PC-3 (cell line): ENCODE measurements at regions not wholly inside any gene's neighbourhood (a gene's known extent, or its start where the extent isn't known, plus 50 kb on each side); places are given as distances from the start of the nearest gene placed in this dataset.

Source experiments
- ATAC-seq: fragments of 200-7000 bp; cut with Tn5 transposase; 2 replicates; pipeline ENCODE4 v1.9.1; 2020; ENCODE audit warnings: mild to moderate bottlenecking, moderate library complexity
- BruUV-seq: library from RNA; stranded (reverse); fragments of 400-500 nt; replicated peaks from 2 replicates; lab custom pipeline; 2021; lab: Mats Ljungman, UMichigan
- CTCF ChIA-PET: fragments of 300-600 bp; sonication (Branson Sonifier 250); formaldehyde crosslinking; loops from one replicate; lab custom pipeline; 2022; ENCODE audit warnings: antibody characterized with exemption; lab: Charles Lee
- POLR2A ChIA-PET: fragments of 300-600 bp; sonication (Branson Sonifier 250); formaldehyde crosslinking; loops from one replicate; lab custom pipeline; 2022; ENCODE audit warnings: antibody characterized with exemption; ENCODE audit not compliant: unreplicated experiment; lab: Charles Lee
- DNase-seq: peaks from one replicate; pipeline ENCODE4 v3.0.0-alpha.2; 2015
- H2AFZ ChIP-seq: fragments of 300-600 bp; sonication (generic); 2 replicates; pipeline ENCODE4 v1.6.0; 2016; ENCODE audit warnings: antibody characterized with exemption, low read length
- H3F3A ChIP-seq: fragments of 300-600 bp; sonication (generic); one replicate; pipeline ENCODE4 v1.6.0; 2017; ENCODE audit warnings: antibody characterized with exemption, low read length, control low read depth, mild to moderate bottlenecking; ENCODE audit not compliant: unreplicated experiment
- H3K27ac ChIP-seq: fragments of 300-600 bp; sonication (generic); 2 replicates; pipeline ENCODE4 v1.5.1; 2016; ENCODE audit warnings: mild to moderate bottlenecking, low read length
- H3K27me3 ChIP-seq: fragments of 300-600 bp; sonication (generic); 2 replicates; pipeline ENCODE4 v1.6.1; 2016; ENCODE audit warnings: low read length, mixed read lengths
- H3K36me3 ChIP-seq: fragments of 300-600 bp; sonication (generic); 2 replicates; pipeline ENCODE4 v1.6.1; 2016; ENCODE audit warnings: low read depth, mixed run types, low read length, mixed read lengths
- H3K4me1 ChIP-seq: fragments of 300-600 bp; sonication (generic); 2 replicates; pipeline ENCODE4 v1.5.1; 2016; ENCODE audit warnings: low read length; ENCODE audit not compliant: insufficient read depth
- H3K4me2 ChIP-seq: fragments of 300-600 bp; sonication (generic); 2 replicates; pipeline ENCODE4 v1.6.0; 2016; ENCODE audit warnings: low read length
- H3K4me3 ChIP-seq: fragments of 300-600 bp; sonication (generic); 2 replicates; pipeline ENCODE4 v1.5.1; 2016; ENCODE audit warnings: mild to moderate bottlenecking, low read length, mixed read lengths
- H3K79me2 ChIP-seq: fragments of 300-600 bp; sonication (generic); 2 replicates; pipeline ENCODE4 v1.6.1; 2017; ENCODE audit warnings: low read length, mixed read lengths
- H3K9ac ChIP-seq: fragments of 300-600 bp; sonication (generic); 2 replicates; pipeline ENCODE4 v1.6.0; 2016; ENCODE audit warnings: mild to moderate bottlenecking, low read length
- H3K9me2 ChIP-seq: fragments of 300-600 bp; sonication (generic); replicated peaks from 2 replicates; pipeline ENCODE4 v1.6.1; 2016; ENCODE audit warnings: mixed run types, low read length, mixed read lengths
- H3K9me3 ChIP-seq: fragments of 300-600 bp; sonication (generic); 2 replicates; pipeline ENCODE4 v1.6.1; 2016; ENCODE audit warnings: low read length, mixed read lengths
- H4K20me1 ChIP-seq: fragments of 300-600 bp; sonication (generic); 2 replicates; pipeline ENCODE4 v1.6.1; 2016; ENCODE audit warnings: low read length, mixed read lengths
- EZH2 ChIP-seq: fragments of 300-600 bp; sonication (generic); IDR thresholded peaks from one replicate; pipeline ENCODE4 v1.6.1; 2017; ENCODE audit warnings: antibody characterized with exemption, mild to moderate bottlenecking, low read length; ENCODE audit not compliant: unreplicated experiment
- EZH2phosphoT487 ChIP-seq: fragments of 300-600 bp; sonication (generic); IDR thresholded peaks from 2 replicates; pipeline ENCODE4 v1.6.1; 2018; ENCODE audit warnings: mild to moderate bottlenecking, antibody characterized with exemption, low read length, borderline replicate concordance
- intact Hi-C: fragments of 100-400 bp; cut with micrococcal nuclease; formaldehyde crosslinking; loops from 2 replicates; pipeline ENCODE4 v1.9.0; 2023
- TF ChIP-seq, protein P1 (sequence below): fragments of 300-600 bp; sonication (generic); conservative IDR thresholded peaks from 2 replicates; pipeline ENCODE4 v1.5.1; 2017; ENCODE audit warnings: antibody characterized with exemption, low read depth, mild to moderate bottlenecking, low read length

DNA sequence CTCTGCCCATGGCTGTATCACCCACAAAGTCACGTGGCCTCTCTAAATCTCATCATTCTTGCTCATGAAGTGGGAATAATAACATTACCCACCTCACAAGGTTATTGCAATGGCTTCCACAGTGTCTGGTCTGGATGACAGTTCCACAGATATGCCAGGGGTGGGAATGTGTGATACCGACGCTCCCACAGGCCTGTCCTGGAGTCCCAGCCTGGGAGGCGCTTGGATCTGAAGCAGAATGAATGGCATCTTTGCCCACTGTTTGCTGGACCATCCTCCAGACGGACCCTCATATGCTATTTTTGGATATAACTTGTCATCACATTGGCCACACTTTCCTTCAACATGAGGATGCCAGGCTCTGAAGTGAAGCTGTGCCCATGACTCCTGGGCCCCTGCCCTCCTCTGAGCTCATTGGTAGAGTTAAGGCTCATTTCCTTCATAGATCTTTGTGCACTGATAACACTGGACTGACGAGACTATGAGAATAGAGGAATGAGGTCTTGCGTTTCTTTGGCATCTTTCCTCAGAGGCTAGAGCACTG lies 279.8 kb upstream of the ZNF32 start:
- Histone ChIP-seq H3K4me3 (no peak overlapping the region), H3F3A (no peaks in the 10 kb centered on the region), H3K4me2 (no peak overlapping the region), H3K36me3 (no peaks in the 10 kb centered on the region), H3K9me2 (no peaks in the 10 kb centered on the region), H2AFZ (no peak overlapping the region), H3K79me2 (no peaks in the 10 kb centered on the region), H3K9ac (no peak overlapping the region), H4K20me1 (no peaks in the 10 kb centered on the region), H3K27ac (no peak overlapping the region), H3K4me1 (peaks cover 14% of the 10 kb centered on the region), H3K27me3 (no peaks in the 10 kb centered on the region), H3K9me3 (no peaks in the 10 kb centered on the region)
- intact Hi-C loops = no loop called here
- BruUV-seq = no TSS peak
- ChIA-PET POLR2A (no interaction called here), CTCF (no interaction called here)
- DNase-seq (no peak), ATAC-seq (no peak)
- TF ChIP-seq, protein P1, sequence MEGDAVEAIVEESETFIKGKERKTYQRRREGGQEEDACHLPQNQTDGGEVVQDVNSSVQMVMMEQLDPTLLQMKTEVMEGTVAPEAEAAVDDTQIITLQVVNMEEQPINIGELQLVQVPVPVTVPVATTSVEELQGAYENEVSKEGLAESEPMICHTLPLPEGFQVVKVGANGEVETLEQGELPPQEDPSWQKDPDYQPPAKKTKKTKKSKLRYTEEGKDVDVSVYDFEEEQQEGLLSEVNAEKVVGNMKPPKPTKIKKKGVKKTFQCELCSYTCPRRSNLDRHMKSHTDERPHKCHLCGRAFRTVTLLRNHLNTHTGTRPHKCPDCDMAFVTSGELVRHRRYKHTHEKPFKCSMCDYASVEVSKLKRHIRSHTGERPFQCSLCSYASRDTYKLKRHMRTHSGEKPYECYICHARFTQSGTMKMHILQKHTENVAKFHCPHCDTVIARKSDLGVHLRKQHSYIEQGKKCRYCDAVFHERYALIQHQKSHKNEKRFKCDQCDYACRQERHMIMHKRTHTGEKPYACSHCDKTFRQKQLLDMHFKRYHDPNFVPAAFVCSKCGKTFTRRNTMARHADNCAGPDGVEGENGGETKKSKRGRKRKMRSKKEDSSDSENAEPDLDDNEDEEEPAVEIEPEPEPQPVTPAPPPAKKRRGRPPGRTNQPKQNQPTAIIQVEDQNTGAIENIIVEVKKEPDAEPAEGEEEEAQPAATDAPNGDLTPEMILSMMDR = no peak

DNA sequence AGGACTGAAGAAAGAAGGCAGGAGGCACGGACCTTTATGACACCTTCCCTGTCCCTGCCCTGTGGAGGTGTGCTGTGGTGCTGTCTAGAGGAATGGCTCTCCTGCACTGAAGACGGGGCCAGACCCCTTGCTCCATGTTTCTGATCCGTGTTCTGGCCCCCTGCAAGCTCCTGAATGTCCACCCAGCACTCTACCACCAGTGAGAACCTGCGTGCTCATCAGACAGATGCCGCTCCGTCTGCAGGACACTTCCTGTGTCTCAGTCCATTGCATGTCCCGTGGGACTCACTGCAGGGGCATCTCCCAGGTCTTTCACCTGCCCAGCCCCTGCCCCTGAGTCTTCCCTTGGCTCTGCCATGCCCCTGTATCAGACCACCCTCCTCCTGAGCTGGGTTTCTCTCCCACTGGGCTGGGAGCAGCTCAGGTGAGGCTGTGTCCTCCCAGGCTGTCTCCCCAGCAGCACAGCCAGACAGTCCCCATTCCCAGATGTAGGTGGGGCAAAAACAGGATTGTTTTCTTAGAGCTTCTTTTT lies 278.3 kb upstream of the ZNF32 start:
- Histone ChIP-seq H3K4me1 (peaks cover 14% of the 10 kb centered on the region), H3F3A (no peaks in the 10 kb centered on the region), H3K9me2 (no peaks in the 10 kb centered on the region), H2AFZ (no peak overlapping the region), H3K79me2 (no peaks in the 10 kb centered on the region), H3K4me3 (no peak overlapping the region), H3K27me3 (no peaks in the 10 kb centered on the region), H4K20me1 (no peaks in the 10 kb centered on the region), H3K36me3 (no peaks in the 10 kb centered on the region), H3K27ac (no peak overlapping the region), H3K9ac (no peak overlapping the region), H3K9me3 (no peaks in the 10 kb centered on the region), H3K4me2 (no peak overlapping the region)
- intact Hi-C loops = no loop called here
- DNase-seq = no peak
- BruUV-seq = no TSS peak
- no peak for ATAC-seq
- ChIA-PET POLR2A (no interaction called here), CTCF (no interaction called here)
- TF ChIP-seq EZH2phosphoT487 = no peak
- TF ChIP-seq, protein P1 = no peak
- TF ChIP-seq EZH2 = no peak

DNA sequence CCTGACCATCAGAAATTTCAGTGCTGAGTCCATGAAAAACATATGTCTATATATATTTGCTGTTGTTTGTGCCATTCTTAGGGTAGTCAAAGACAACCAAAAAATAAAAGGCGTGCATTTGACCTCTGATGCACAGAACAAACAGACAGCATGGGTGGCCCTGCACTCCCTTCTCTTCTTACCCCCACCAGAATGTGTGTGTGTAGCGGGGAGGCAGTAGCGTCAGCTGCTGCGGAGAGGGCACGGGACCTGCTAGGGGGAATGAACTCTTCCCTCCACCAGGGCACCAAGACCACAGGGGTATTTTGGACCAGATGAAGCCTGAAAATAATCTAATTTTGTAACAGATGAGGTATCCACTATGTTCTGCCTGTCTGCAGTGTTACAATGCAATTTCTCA lies 277.7 kb upstream of the ZNF32 start:
- Histone ChIP-seq H2AFZ (no peak overlapping the region), H3K27me3 (no peaks in the 10 kb centered on the region), H3K79me2 (no peaks in the 10 kb centered on the region), H3K27ac (no peak overlapping the region), H3K36me3 (no peaks in the 10 kb centered on the region), H3K4me2 (no peak overlapping the region), H3K9me3 (no peaks in the 10 kb centered on the region), H3F3A (no peaks in the 10 kb centered on the region), H4K20me1 (no peaks in the 10 kb centered on the region), H3K4me3 (no peak overlapping the region), H3K9ac (no peak overlapping the region), H3K9me2 (no peaks in the 10 kb centered on the region), H3K4me1 (peaks cover 10% of the 10 kb centered on the region)
- DNase-seq (no peak), ATAC-seq (no peak)
- BruUV-seq = no TSS peak
- TF ChIP-seq, protein P1 = no peak
- TF ChIP-seq EZH2phosphoT487 (no peak), EZH2 (no peak)
- POLR2A ChIA-PET = no interaction called here
- CTCF ChIA-PET = no interaction called here
- intact Hi-C loops = no loop called here
